Osteocyte (in vitro differentiated cells): ENCODE measurements at regions not wholly inside any gene's neighbourhood (a gene's known extent, or its start where the extent isn't known, plus 50 kb on each side); places are given as distances from the start of the nearest gene placed in this dataset.

Experiments used
- DNase-seq: peaks from one replicate; pipeline ENCODE4 v3.0.0; 2021; ENCODE audit warnings: mixed read lengths; ENCODE audit not compliant: unreplicated experiment; ENCODE audit errors: extremely low spot score
- H3K27ac Mint-ChIP-seq: one replicate; pipeline ENCODE4 v1.8.0; 2021; ENCODE audit warnings: mild to moderate bottlenecking, mixed read lengths; ENCODE audit not compliant: unreplicated experiment
- H3K27me3 Mint-ChIP-seq: one replicate; pipeline ENCODE4 v1.8.0; 2021; ENCODE audit warnings: mixed read lengths; ENCODE audit not compliant: unreplicated experiment
- H3K36me3 Mint-ChIP-seq: one replicate; pipeline ENCODE4 v1.8.0; 2021; ENCODE audit warnings: mixed read lengths; ENCODE audit not compliant: unreplicated experiment
- H3K4me1 Mint-ChIP-seq: one replicate; pipeline ENCODE4 v1.8.0; 2021; ENCODE audit warnings: mixed read lengths; ENCODE audit not compliant: unreplicated experiment
- H3K4me3 Mint-ChIP-seq: one replicate; pipeline ENCODE4 v1.8.0; 2021; ENCODE audit warnings: mild to moderate bottlenecking, moderate library complexity, mixed read lengths; ENCODE audit not compliant: unreplicated experiment
- H3K9me3 Mint-ChIP-seq: one replicate; pipeline ENCODE4 v1.8.0; 2021; ENCODE audit warnings: mixed read lengths; ENCODE audit not compliant: unreplicated experiment
- CTCF ChIP-seq: fragments of 200-600 bp; sonication (generic); IDR thresholded peaks from 2 replicates; pipeline ENCODE4 v1.5.0; 2021; ENCODE audit warnings: antibody characterized with exemption, mild to moderate bottlenecking, moderate library complexity

- Mint-ChIP-seq H3K36me3 (no peaks in the 10 kb centered on the region), H3K9me3 (peaks cover 7% of the 10 kb centered on the region), H3K4me3 (no peak overlapping the region), H3K4me1 (no peaks in the 10 kb centered on the region), H3K27me3 (peaks cover 5% of the 10 kb centered on the region), H3K27ac (no peak overlapping the region)
- no peak for TF ChIP-seq CTCF
- DNase-seq = no peak
These were observed 448.7 kb upstream of the HNRNPA3 start for GRCh38 chr2:176763851-176764404.

GRCh38 chr2:176764921-176765320 lies 447.7 kb upstream of the HNRNPA3 start:
- no peak for TF ChIP-seq CTCF
- H3K4me1 Mint-ChIP-seq = no peaks in the 10 kb centered on the region

GRCh38 chr2:176766005-176766404 lies 446.6 kb upstream of the HNRNPA3 start:
- Mint-ChIP-seq H3K27me3 (peaks cover 5% of the 10 kb centered on the region), H3K4me3 (no peak overlapping the region), H3K27ac (no peak overlapping the region), H3K4me1 (no peaks in the 10 kb centered on the region), H3K9me3 (peaks cover 7% of the 10 kb centered on the region), H3K36me3 (no peaks in the 10 kb centered on the region)
- TF ChIP-seq CTCF = no peak
- DNase-seq = no peak

More at GRCh38 chr2:176764921-176765320, 447.7 kb upstream of the HNRNPA3 start:
- Mint-ChIP-seq H3K36me3 (no peaks in the 10 kb centered on the region), H3K9me3 (peaks cover 7% of the 10 kb centered on the region), H3K27me3 (peaks cover 5% of the 10 kb centered on the region), H3K4me3 (no peak overlapping the region), H3K27ac (no peak overlapping the region)
- DNase-seq = no peak

GRCh38 chr2:176768185-176768584 lies 444.4 kb upstream of the HNRNPA3 start:
- Mint-ChIP-seq H3K27me3 (peaks cover 5% of the 10 kb centered on the region), H3K4me1 (no peaks in the 10 kb centered on the region), H3K36me3 (no peaks in the 10 kb centered on the region)

GRCh38 chr2:176769021-176769420 lies 443.6 kb upstream of the HNRNPA3 start:
- Mint-ChIP-seq H3K9me3 (peaks cover 20% of the 10 kb centered on the region), H3K36me3 (no peaks in the 10 kb centered on the region), H3K27me3 (peaks cover 3% of the 10 kb centered on the region), H3K4me3 (no peak overlapping the region), H3K4me1 (no peaks in the 10 kb centered on the region), H3K27ac (no peak overlapping the region)
- DNase-seq = no peak
- TF ChIP-seq CTCF = no peak

More at GRCh38 chr2:176768185-176768584, 444.4 kb upstream of the HNRNPA3 start:
- TF ChIP-seq CTCF = no peak
- DNase-seq = no peak
- no peak overlapping the region for H3K27ac Mint-ChIP-seq
- H3K4me3 Mint-ChIP-seq = no peak overlapping the region
- peaks cover 14% of the 10 kb centered on the region for H3K9me3 Mint-ChIP-seq
